ENCODE measurements at regions not wholly inside any gene's neighbourhood (a gene's known extent, or its start where the extent isn't known, plus 50 kb on each side); places are given as distances from the start of the nearest gene placed in this dataset.

GRCh38 chr7:84669177-84669732, 474.7 kb upstream of the SEMA3A start:
- TF ChIP-seq CTCF (IDR thresholded peaks at IDR 0.05), result no peak
- no peak for TF ChIP-seq POLR2A (IDR thresholded peaks at IDR 0.05)
